ENCODE measurements at regions not wholly inside any gene's neighbourhood (a gene's known extent, or its start where the extent isn't known, plus 50 kb on each side); places are given as distances from the start of the nearest gene placed in this dataset.

DNA sequence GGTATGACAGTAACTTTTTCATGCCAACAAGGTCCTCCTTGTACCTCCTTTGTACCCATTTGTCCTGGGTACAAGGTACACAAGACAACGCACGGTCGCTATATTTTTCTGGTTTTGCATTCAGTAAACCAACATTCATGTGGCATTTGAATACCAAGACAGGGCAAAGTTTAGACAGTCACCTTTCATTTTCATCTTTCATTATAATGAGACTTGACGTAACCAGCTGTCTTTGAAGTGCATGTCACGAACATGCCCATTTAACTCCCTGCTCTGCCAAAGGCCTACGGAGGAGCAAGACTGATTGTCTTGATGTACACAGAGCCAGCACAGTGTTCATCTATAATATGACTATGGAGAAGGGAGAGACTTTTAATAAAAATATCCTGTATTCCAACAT lies 91.0 kb downstream of the SETD4 start:
- TF ChIP-seq, protein P1, sequence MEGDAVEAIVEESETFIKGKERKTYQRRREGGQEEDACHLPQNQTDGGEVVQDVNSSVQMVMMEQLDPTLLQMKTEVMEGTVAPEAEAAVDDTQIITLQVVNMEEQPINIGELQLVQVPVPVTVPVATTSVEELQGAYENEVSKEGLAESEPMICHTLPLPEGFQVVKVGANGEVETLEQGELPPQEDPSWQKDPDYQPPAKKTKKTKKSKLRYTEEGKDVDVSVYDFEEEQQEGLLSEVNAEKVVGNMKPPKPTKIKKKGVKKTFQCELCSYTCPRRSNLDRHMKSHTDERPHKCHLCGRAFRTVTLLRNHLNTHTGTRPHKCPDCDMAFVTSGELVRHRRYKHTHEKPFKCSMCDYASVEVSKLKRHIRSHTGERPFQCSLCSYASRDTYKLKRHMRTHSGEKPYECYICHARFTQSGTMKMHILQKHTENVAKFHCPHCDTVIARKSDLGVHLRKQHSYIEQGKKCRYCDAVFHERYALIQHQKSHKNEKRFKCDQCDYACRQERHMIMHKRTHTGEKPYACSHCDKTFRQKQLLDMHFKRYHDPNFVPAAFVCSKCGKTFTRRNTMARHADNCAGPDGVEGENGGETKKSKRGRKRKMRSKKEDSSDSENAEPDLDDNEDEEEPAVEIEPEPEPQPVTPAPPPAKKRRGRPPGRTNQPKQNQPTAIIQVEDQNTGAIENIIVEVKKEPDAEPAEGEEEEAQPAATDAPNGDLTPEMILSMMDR (IDR thresholded peaks at IDR 0.05; ENCODE audit: extremely low read depth, missing control alignments): no peak
- DNase-seq (ENCODE audit: low spot score): no peak

DNA sequence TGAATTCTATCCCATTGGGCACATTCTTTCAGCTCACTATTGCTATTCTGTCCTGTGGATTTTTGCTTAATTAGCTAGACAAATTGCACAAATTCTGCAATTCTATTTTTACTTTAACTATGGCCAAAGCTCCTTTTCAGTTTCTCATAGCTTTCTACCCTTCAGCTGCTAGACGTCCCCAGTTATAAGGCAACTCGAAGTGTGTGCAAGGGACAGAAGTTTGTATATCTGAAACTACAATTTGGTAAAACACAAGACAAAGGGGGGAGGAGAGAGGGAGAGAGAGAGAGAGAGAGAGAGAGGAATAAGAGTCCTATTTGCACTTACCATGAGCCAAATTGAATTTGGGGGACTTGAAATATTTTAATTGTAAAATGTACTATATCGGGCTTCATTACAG lies 91.8 kb downstream of the SETD4 start:
- TF ChIP-seq, protein P1 (IDR thresholded peaks at IDR 0.05; ENCODE audit: extremely low read depth, missing control alignments): no peak
- no peak for DNase-seq (ENCODE audit: low spot score)

DNA sequence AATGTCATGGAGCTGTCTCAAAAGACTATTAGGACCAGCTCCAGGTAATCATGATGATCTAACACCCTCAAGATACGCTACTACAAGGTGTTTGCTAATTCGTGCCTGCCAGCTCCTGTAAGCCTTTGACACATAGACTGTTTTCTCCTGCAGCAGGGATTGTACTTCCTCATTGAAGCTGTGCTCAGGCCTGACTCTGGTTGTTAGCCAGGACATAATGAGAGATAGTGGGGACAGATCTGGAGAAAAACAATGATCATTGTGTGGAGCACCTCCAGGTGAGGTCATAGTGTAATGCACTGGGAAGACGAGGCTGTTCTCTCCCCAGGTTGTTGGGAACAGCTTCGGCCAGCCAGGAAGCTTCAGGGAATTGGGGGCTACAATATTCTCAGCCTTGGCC lies 94.6 kb downstream of the SETD4 start:
- no peak for DNase-seq (ENCODE audit: low spot score)
- TF ChIP-seq, protein P1 (IDR thresholded peaks at IDR 0.05; ENCODE audit: extremely low read depth, missing control alignments): no peak

DNA sequence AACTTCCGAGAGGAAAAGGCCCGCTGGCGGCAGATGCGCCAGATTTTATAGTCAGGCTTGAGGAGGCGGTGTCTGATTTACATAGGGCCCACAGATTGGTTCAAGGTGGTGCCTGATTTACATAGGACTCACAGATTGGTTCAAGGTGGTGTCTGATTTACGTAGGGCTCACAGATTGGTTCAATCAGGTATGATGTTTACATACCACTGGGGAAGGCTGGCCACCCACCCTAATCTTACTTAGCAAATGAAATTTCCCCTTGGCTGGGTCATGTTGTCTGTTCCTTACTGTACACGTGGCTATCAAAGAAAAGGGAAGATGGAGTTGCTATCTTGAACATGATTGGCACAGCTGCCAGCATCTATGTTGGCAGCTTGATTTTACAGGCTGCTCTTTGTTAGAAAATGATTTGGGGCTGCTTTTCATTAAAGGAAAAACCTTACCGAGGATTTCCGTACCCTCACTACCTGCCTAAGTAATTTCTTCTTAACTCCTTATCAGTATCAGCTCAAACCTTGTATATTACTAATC lies 96.3 kb downstream of the SETD4 start:
- DNase-seq (ENCODE audit: low spot score): no peak

DNA sequence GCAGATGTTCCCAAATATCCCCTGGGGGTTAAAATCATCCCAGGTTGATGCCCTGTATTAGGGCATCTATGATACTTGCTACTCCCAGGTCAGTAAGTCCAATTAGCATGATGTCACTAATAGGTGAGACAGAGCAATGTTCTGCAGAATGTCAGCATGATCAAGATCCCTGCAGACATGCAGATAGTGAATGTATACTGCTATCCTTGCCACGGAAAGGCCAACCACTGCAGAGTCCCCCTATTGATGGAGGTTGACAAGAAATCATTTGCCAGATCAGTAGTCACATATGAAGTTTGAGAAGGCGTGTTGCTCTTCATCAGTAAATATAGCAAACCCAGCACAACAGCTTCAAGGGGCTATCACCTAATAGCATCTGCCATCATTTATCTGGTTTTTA lies 97.4 kb downstream of the SETD4 start:
- TF ChIP-seq, protein P1 (IDR thresholded peaks at IDR 0.05; ENCODE audit: extremely low read depth, missing control alignments): no peak
- no peak for DNase-seq (ENCODE audit: low spot score)

More for the DNA sequence above, 96.3 kb downstream of the SETD4 start:
- TF ChIP-seq, protein P1 (IDR thresholded peaks at IDR 0.05; ENCODE audit: extremely low read depth, missing control alignments): no peak

DNA sequence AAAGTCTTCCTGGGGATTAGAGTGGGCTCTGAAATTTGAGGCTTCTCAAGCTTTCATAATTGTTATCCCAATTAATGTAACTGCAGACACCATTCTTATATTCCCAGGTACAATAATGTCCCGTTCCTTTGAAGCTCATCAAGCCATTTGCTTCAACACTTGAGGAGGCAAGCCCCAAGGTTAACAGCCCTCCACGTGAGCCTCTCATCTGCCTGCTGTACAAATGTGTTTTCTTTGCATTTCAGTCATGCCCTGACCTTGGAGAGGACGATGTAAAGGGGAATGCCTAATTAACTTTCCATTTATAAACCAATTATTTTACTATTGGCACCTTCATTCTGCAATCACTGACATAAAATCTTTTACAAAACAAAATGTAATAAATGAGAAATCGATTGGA lies 106.3 kb downstream of the SETD4 start:
- DNase-seq (ENCODE audit: low spot score): no peak
- TF ChIP-seq, protein P1 (IDR thresholded peaks at IDR 0.05; ENCODE audit: extremely low read depth, missing control alignments): no peak

DNA sequence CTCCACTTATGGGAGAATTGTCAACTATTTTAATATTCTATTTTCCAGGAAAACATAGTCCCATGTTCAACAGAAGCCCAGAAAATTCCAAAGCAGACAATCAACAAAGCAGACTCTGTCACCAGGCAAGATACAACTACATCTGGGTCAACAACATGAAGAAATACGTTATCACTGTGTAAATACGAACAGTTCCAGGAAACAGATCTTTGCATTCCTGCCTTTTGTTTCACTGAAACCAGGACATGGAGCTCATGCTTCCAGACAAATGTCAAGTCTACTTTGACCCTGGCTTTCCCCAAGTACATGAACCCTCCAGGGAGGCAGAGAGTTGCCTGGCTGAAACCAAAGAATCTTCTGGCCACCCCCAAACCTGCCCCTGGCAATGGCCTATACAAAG lies 106.7 kb downstream of the SETD4 start:
- DNase-seq (ENCODE audit: low spot score): no peak
- TF ChIP-seq, protein P1 (IDR thresholded peaks at IDR 0.05; ENCODE audit: extremely low read depth, missing control alignments): no peak
